GM19025 (cell line): ENCODE measurements at regions not wholly inside any gene's neighbourhood (a gene's known extent, or its start where the extent isn't known, plus 50 kb on each side); places are given as distances from the start of the nearest gene placed in this dataset.

ENCODE experiments used
- ATAC-seq: cut with Tn5 transposase; IDR thresholded peaks from one replicate; pipeline ENCODE4 v1.9.1; 2021; ENCODE audit warnings: mild to moderate bottlenecking, low read depth, moderate library complexity; ENCODE audit not compliant: unreplicated experiment

- no peak for ATAC-seq
Measured at GRCh38 chr11:122355968-122356367, 240.0 kb upstream of the BLID start.

GRCh38 chr11:122354025-122354697, 238.1 kb upstream of the BLID start:
- no peak for ATAC-seq

- ATAC-seq = no peak
Measured at GRCh38 chr11:122353561-122353960, 237.5 kb upstream of the BLID start.

GRCh38 chr11:122348659-122349409, 232.8 kb upstream of the BLID start:
- no peak for ATAC-seq

GRCh38 chr11:122346006-122346405, 230.0 kb upstream of the BLID start:
- ATAC-seq = no peak

- ATAC-seq = no peak
Measured at GRCh38 chr11:122345586-122345985, 229.6 kb upstream of the BLID start.

- no peak for ATAC-seq
Measured at GRCh38 chr11:122344215-122344614, 228.2 kb upstream of the BLID start.

- ATAC-seq = no peak
Measured at GRCh38 chr11:122343210-122343609, 227.2 kb upstream of the BLID start.

- no peak for ATAC-seq
Measured at GRCh38 chr11:122342089-122342744, 226.2 kb upstream of the BLID start.

- no peak for ATAC-seq
Measured at GRCh38 chr11:122341477-122341876, 225.5 kb upstream of the BLID start.

- ATAC-seq = no peak
Measured at GRCh38 chr11:122340607-122341290, 224.7 kb upstream of the BLID start.

GRCh38 chr11:122339436-122340060, 223.5 kb upstream of the BLID start:
- no peak for ATAC-seq

GRCh38 chr11:122337704-122338103, 221.7 kb upstream of the BLID start:
- ATAC-seq = no peak

- no peak for ATAC-seq
Measured at GRCh38 chr11:122337241-122337640, 221.2 kb upstream of the BLID start.

GRCh38 chr11:122336706-122337105, 220.7 kb upstream of the BLID start:
- ATAC-seq = no peak

- no peak for ATAC-seq
Measured at GRCh38 chr11:122334546-122335339, 218.7 kb upstream of the BLID start.

- no peak for ATAC-seq
Measured at GRCh38 chr11:122333467-122333866, 217.5 kb upstream of the BLID start.

- no peak for ATAC-seq
Measured at GRCh38 chr11:122331079-122331478, 215.1 kb upstream of the BLID start.

- no peak for ATAC-seq
Measured at GRCh38 chr11:122330279-122330965, 214.4 kb upstream of the BLID start.
